IPS DF 4.7 (cell line): ENCODE measurements at regions not wholly inside any gene's neighbourhood (a gene's known extent, or its start where the extent isn't known, plus 50 kb on each side); places are given as distances from the start of the nearest gene placed in this dataset.

Source experiments
- DNase-seq: peaks from one replicate; pipeline ENCODE4 v3.0.0-alpha.2; 2013; ENCODE audit warnings: low spot score; ENCODE audit errors: extremely low read depth

DNA sequence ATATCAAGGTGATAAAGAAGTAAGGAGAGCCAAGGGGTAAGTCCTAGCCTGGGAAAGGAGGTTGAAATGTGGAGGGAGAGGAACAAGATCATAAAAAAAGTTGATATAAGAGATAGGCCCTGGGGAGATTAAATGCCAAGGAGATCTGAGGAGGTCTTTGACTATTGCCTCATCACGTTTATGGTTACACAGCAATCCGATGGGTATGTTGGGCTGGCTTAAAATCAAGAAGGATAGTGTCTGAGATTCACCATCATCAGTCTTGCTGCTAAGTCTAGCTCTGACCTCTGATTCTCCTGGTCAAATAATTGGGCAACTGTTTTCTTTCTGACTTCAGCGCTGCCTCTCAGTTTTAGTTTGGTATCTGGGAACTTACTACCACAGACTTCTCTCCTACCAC lies 416.3 kb downstream of the GPATCH2 start:
- no peak for DNase-seq

DNA sequence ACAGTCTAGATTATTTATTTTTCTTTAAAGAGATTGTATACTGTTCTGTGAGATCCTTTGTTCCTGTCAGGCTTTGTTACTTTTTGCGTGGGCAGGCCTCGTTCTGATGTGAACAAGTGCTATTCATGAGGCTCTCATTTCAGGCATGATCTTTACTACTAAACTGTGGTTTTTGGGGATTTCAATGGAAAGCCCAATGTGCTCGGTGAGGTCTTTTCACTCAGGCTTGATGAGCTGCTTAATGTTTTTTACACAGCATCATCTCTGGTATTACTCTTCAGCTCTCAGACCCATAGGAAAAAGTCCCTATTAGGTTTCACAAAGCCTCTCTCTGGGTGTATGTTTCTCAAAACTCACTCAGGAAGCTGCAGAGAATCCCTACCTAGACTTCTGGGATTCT lies 419.4 kb downstream of the GPATCH2 start:
- DNase-seq = no peak

DNA sequence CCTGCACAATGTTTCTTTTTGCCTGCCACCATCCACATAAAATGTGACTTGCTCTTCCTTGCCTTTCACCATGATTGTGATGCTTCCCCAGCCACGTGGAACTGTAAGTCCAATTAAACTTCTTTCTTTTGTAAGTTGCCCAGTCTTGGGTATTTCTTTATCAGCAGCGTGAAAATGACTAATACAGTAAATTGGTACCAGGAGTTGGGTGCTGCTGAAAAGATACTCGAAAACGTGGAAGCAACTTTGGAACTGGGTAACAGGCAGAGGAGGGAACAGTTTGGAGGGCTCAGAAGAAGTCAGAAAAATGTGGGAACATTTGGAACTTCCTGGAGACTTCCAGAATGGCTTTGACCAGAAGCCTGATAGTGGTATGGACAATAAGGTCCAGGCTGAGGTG lies 425.3 kb downstream of the GPATCH2 start:
- DNase-seq = no peak

DNA sequence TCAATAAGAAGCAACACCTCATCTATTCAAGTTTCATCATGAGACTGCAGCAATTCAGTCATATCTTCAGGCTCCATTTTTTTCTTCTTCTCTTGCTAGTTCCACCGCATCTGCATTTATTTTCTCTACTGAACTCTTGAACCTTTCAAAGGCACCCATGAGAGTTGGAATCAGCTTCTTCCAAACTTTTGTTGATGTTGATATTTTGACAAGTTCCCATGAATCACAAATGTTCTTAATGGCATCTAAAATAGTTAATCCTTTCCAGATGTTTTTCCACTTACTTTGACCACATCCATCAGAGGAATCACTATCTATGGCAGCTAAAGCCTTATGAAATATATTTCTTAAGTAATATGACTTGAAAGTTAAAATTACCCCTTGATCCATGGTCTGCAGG lies 434.3 kb downstream of the GPATCH2 start:
- DNase-seq = no peak

DNA sequence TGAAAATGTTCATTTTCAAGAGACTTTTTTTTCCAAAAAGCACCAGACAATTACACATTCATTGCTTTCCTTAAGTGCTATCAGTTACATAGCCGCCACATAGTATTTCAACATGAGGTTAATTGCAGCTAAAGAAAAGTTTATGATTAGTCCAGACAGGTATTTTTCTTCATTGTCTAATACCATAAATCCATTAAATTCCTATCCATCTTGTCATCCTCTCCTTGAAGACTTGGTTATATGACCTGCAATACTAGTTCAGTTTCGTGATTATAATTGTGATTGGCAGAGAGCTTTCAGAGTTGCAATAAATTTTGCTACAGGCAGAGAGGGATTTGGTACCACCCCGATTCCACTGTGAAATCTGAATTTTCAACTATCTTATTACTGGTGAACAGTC lies 437.7 kb downstream of the GPATCH2 start:
- DNase-seq = no peak

DNA sequence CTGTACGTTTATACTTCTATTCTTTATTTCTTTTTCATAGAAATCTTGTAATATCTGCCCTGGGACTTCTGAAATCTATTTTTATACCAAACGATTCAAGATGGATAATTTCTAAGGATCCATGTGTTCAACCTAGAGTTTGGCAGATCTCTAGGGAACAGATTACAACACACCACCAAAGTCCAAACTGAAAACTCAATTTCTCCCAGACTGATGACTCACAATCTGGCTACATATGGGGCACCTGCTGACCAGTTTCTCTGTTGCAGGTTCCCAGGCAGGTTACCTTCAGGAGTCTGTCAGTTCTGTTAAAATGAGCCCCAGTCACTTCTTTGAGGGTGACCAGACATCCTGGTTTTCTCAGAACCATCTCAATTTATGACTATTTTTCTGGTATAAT lies 439.4 kb downstream of the GPATCH2 start:
- no peak for DNase-seq

DNA sequence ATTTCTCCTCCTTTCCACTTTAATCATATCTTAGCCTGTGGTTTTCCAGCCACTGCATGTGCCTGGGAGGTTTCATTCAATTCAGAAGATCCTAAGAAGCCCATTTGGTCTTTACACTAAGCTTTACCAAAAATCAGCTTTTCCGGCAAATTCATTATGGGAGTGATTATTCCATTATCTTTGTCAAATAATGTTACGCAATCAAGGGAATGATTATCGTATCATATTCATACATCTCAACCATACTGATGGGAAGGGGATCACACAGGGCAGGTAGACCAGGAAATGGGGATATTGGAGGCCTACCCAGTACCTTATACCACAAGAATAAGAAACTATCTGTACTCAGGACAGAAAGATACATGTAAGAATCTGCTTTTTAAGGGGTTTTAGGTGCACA lies 440.5 kb downstream of the GPATCH2 start:
- no peak for DNase-seq

DNA sequence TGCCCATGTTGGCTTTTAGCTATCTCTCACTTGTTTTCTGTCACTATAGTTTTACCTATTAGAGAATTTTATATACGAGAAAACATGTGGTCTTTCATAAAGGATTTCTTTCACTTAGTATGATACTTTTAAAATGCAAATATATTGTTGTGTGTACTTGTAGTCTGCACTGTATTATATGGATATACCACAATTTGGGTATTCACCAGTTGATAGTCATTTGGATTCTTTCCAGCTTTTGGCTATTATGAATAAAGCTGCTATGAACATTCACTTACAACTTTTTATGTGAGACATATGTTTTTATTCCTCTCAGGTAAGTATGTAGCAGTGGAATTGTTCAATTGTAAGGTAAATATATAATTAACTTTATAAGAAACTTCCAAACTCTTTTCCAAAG lies 441.5 kb downstream of the GPATCH2 start:
- no peak for DNase-seq

DNA sequence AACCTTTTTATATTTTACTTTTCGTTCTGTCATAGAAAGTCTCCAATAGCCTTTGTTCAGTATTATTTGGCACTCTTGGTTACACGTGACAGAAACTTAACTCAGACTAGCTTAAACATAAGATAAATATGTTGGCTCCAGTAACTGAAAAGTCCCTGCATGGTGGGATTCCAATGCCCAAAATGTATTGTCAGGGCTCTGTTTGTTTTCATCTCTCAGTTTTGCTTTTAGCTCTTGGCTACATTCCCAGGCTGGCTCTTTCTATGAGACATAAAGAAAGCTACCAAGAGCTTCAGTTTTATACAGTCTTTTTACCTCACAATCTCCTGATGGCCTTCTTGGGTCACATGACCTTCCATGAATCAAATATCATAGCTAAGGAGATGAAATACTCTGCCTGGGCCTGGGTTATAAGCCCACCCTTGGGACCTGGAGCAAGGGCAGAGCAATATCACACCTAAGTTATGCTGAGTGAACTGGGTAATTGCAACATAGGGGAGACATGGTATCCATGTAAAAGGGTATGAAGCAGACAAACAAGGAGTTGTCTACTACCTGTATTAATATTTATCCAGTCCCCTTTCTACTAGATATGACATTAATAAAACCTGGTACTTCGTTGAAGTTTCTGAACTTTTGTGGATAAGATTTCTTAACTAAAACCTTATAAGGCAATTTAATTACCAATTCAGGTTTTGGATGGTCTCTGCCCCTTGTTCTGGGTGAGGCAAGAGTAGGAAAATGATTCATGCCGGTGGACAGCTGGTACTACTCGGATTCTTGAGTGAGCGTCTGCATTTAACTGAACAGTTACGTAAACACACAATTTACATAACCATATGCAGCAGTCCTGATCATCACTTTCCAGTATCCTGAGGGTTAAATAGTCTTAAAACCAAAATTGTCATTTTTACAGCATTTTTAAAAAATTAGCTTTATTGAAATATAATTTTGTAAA lies 442.3 kb downstream of the GPATCH2 start:
- DNase-seq = no peak

DNA sequence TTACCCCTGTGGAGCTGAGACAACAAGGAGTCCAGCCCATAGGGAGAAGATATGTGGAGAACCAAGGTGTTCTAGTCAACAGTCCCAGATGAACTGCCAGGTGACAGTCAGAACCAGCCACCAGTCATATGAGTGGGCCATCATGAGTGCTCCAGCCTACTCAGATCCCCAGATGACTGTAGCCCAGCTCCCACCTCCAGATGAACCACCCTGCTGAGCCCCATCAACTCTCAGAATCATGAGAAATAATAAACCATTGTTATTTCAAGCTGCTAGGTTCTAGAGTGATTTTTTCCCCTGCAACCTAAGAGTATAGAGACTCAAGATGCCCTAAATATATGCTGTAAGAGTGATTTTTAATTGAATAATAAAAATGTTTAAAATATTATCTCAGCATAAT lies 444.2 kb downstream of the GPATCH2 start:
- DNase-seq = no peak

DNA sequence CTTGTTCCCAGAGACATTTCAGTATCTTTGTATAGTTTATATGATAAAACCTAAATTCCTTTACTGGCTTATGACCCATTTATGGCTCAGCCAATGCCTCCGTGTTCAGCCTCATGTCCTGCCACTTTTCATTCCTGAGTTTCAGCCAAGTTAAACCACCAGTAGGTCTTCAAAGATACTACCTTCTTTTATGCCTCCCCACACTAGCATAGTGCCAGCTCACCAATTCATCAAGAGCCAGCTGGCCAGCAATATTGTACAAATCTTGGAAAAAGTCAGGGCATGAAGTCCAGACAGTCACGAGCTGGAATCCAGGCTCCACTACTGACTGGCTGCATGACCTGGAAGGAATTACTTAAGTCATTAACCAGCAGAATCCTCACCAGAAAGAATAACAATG lies 446.0 kb downstream of the GPATCH2 start:
- no peak for DNase-seq

DNA sequence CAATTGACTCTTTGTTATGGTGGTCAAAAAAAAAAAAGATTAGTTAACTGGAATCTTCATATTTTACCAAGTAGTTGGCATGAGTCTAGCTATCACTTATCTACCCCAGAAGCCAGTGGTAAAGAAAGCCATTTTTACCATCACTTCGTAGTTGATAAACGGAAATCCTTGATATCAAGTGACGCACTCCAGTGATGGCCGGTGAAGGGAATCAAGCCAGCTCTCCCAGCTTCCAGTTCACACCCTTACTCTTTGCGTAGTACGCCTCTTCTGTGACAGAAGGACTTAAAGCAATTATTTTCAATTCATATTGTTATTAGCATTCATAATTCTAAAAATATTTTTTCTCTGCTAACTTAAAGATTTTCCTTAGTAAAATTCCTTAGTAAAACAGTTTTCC lies 447.9 kb downstream of the GPATCH2 start:
- DNase-seq = no peak

DNA sequence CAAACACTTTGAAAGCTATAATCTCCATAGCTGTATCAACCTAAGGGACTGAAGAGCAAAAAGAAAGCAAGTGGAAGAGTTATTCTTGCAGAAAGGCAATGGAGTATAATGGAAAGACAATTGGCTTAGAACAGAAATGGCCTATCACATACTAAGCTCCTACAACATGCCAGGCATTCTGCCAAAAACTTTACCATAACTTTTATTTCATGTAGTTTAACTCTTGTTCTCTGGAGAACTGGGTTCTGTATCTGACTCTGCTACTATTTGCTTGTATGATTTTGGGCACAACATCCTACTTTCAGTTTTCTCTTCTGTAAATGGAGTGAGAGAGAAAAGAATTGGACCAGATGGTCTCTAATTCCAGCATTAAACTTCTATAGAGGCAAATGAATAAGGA lies 449.1 kb downstream of the GPATCH2 start:
- DNase-seq = no peak

DNA sequence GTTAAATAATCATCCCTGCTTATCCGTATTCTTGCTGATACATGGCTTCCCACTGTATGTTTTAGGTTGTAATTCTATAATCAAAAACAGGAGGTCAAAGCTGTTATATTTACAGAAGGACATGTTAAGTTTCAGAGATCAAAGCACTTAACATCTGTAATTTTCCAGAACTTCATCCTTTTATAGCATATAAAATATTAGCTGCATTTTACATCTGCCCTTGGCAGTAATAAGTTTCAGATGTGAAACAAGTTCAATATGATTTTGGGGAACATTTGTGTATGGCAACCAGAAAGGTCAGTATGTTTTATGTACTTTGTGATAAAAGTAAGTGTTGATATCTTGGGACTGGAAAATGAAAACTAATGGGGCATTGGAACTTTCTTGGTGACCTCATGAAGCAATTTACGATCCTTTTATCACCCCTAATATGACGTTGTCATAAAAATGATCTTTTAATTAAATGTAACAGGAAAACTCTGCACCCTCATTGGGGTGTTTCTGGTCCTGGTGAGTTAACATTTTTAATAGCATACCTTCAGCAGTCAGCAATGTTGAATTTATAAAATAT lies 449.6 kb downstream of the GPATCH2 start:
- no peak for DNase-seq

DNA sequence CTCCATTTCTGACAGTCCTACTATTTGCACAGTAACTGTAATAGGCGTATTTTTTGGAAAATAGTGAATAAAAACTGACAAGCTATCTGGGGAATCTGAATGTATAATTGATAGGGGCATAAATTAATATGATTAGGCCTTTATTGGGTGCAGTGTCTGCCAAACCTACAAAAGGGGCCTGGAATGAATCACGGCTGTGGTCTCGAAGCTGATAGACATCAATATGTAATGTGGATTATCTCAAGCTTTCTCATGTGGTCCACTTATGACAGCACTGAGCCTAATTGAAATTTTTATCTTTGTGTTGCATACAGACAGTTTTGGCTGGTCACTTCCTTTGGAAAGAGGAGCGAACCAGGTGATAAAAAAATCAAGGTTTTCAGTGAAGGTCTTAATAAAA lies 450.4 kb downstream of the GPATCH2 start:
- DNase-seq = no peak

DNA sequence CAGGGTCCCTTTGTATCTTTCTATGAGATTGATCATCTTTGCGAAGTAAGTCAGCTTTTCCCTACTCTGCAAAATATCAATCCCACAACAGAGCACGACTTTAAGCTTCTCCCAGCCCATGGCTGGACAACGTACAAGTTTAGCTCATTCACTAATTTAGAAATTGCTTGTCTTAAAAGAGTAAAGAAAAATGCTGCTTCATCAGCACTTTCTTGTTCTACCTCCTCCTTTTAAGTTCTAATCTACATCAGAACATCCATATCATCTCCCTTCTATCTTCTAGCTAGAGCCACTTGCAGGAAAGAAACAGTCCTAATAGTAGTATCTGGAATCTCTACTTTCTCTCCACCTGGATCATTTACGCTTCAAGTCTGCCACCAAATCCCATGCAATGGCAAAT lies 441.2 kb upstream of the ESRRG start:
- DNase-seq = no peak

DNA sequence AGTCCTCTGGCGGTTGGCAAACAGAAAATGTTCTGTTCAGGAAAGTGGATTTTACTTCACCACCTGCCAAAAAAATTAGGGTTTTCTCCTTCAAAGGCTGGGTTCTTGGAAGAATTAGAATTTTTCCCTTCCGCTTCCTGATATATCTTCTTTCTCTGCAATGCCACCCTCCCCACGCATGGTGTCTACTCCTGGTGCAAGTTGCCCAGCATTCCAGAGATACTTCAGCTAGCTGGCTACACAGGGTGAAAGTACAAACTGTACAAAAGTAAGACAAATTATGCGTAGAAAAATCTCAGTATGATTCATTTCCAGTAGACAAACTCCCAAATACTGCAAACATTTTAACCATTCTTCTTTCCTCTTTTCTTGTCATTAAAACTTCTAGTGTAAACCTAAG lies 430.1 kb upstream of the ESRRG start:
- no peak for DNase-seq

DNA sequence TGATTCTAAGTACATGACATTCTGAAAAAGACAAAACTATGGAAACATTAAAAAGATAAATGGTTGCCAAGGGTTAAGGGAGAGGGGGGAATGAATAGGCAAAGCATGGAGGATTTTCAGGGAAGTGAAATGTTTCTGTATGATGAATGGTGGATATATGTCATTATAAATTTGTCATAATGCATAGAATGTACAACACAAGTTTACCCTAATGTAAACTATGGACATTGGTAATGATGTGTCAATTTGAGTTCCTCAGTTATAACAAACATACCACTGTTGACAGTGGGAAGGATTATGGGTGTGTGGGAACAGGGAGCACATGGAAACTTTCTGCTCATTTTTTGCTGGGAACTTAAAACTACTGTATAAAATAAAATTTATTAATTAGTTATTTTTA lies 427.1 kb upstream of the ESRRG start:
- DNase-seq = no peak

DNA sequence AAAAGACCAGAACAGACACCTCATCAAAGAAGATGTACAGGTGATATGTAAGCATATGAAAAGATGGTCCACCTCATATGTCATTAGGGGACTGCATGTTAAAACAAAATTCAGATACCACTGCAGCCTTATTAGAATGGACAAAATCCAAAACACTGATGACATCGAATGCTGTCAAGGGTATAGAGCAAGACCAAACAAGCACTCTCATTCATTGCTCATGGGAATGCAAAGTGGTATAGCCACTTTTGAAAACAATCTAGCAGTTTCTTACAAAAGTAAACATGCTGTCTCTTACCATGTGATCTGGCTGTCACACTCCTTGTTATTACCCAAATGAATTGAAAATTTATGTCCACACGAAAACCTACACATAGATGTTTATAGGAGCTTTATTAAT lies 426.6 kb upstream of the ESRRG start:
- no peak for DNase-seq

DNA sequence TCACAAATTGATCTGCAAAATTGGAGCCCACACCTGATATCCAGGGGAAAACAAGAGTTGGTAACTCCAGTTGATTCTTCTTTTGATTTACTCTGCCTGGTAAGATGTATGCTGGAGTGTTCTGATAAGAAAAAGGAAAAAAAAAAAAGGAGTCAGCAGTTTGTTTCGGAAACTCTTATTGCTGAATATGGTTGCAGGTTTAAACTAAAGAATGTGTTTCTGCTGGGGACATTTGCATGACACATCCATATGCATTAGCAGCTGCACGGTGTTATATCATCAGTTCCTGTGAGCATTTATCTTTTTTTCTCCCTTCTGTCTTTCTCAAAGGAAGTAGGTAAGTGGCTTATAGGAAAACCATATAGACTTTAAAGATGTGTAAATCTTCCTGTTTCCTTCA lies 418.5 kb upstream of the ESRRG start:
- no peak for DNase-seq

DNA sequence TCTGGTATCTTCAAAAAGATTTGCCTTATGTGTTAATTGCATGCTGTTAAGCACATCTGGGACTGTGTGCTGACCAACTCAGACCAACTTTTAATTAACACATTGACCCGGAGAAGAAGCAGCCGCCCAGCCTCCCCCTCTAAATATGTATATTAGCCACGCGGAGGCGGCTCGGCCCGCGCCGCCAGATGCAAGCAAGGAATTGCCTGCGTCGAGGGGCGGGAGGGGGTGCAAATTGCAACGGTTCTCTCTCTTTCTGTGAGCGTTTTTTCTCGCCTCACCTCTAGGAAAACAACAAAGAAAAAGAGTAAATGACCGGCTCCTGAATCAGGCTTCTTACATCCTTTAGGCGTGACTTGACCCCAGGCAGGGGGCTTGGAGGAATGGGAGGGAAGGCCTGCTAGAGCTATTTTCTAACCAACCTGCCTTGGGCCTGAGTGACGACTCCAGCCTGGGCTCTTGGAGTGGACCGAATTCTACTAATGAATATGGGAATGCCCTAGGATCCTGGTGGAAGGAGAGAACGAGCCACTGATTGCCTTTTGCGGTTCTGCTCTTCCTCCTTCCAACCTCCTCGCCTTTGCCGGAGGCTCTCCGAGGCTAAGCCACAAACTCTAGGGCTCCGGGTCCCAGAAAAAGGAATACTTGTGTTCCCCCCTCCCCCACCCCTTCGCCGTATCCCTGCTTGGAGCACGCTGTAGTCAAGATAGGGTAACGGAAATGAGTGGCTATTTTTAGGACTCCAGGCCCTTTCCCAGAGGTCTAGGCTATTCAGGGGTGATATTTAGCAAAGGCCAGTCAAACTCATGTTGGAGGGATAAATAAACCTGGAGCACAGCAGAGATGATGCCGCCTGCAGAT lies 417.0 kb upstream of the ESRRG start:
- no peak for DNase-seq

DNA sequence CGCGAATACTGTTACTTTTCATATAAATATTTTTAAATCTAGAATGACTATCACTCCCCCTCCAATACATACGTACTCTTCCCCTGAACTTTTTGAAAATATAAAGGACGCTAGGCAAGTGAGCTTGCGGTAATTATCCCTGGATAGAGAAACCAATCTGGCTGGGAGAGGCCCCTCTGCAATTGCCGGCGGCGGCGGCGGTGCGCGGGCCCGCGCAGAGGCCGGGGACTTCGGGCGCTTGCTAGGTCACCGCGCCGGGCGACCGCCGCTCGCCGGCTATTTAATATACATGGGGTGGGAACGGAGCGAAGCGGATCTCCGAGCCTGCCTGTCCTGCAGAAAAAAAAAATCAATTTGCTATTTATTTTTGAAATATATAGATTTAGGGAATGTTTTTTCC lies 416.3 kb upstream of the ESRRG start:
- no peak for DNase-seq
